Neutrophil (primary cell): ENCODE measurements at regions not wholly inside any gene's neighbourhood (a gene's known extent, or its start where the extent isn't known, plus 50 kb on each side); places are given as distances from the start of the nearest gene placed in this dataset.
"Not testable (repeated sequence)": the region's sequence is repeated elsewhere in the genome, so short reads cannot be mapped to it uniquely, and the experiment has no call there.

ENCODE experiments used
- H3K27ac ChIP-seq: fragments of 200-600 bp; sonication (generic); 2 replicates; pipeline ENCODE4 v1.5.1; 2016; ENCODE audit warnings: mild to moderate bottlenecking, moderate library complexity
- H3K27me3 ChIP-seq: fragments of 200-600 bp; sonication (generic); 2 replicates; pipeline ENCODE4 v1.6.0; 2016; ENCODE audit warnings: mild to moderate bottlenecking
- H3K36me3 ChIP-seq: fragments of 200-600 bp; sonication (generic); 2 replicates; pipeline ENCODE4 v1.5.1; 2017
- H3K4me1 ChIP-seq, 2 experiments: fragments of 200-600 bp in 1 of 2; sonication (generic) in 1 of 2; 1 replicate in 1 of 2; 2 replicates in 1 of 2; pipeline versions ENCODE4 v1.5.1 to v1.6.1; 2013 to 2016; ENCODE audit warnings: low read depth in 1 of 2, low read length in 1 of 2, mild to moderate bottlenecking in 1 of 2, moderate library complexity in 1 of 2; ENCODE audit not compliant: control insufficient read depth in 1 of 2, insufficient read depth in 1 of 2
- H3K4me3 ChIP-seq, 2 experiments: fragments of 200-600 bp in 1 of 2; sonication (generic) in 1 of 2; 1 replicate in 1 of 2; 2 replicates in 1 of 2; pipeline ENCODE4 v1.5.1; 2013 to 2016; ENCODE audit warnings: low read depth in 1 of 2, low read length in 1 of 2, mild to moderate bottlenecking in 1 of 2, moderate library complexity in 1 of 2
- H3K9me3 ChIP-seq: fragments of 200-600 bp; sonication (generic); 2 replicates; pipeline ENCODE4 v1.5.1; 2016
- TF ChIP-seq, protein P1 (sequence below): fragments of 200-600 bp; sonication (generic); IDR thresholded peaks from 2 replicates; pipeline ENCODE4 v1.5.1; 2016; ENCODE audit warnings: antibody characterized with exemption

DNA sequence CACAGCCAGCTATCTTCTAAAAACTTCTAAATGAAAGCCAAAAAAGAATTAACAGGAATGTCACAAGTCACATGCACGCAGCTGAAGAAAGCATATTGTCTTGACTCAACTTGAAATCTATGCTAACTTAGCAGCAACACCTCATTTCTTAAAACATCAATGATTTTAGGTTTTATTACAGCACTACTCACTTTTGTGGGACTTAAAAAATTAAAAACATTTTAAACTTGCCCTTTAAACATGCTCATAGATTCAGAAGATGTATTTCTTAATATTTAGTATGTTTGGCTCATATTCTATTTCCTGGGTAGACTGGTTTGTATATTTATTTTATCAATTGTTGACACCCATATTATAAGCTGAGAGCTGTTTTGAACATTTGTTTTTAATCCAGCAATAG, 279.4 kb downstream of the NKX6-1 start:
- Histone ChIP-seq H3K4me1 (no peaks in the 10 kb centered on the region), H3K27me3 (no peaks in the 10 kb centered on the region), H3K4me3 (no peak overlapping the region), H3K27ac (no peak overlapping the region), H3K36me3 (no peaks in the 10 kb centered on the region), H3K9me3 (no peaks in the 10 kb centered on the region)
- TF ChIP-seq, protein P1, sequence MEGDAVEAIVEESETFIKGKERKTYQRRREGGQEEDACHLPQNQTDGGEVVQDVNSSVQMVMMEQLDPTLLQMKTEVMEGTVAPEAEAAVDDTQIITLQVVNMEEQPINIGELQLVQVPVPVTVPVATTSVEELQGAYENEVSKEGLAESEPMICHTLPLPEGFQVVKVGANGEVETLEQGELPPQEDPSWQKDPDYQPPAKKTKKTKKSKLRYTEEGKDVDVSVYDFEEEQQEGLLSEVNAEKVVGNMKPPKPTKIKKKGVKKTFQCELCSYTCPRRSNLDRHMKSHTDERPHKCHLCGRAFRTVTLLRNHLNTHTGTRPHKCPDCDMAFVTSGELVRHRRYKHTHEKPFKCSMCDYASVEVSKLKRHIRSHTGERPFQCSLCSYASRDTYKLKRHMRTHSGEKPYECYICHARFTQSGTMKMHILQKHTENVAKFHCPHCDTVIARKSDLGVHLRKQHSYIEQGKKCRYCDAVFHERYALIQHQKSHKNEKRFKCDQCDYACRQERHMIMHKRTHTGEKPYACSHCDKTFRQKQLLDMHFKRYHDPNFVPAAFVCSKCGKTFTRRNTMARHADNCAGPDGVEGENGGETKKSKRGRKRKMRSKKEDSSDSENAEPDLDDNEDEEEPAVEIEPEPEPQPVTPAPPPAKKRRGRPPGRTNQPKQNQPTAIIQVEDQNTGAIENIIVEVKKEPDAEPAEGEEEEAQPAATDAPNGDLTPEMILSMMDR: no peak

DNA sequence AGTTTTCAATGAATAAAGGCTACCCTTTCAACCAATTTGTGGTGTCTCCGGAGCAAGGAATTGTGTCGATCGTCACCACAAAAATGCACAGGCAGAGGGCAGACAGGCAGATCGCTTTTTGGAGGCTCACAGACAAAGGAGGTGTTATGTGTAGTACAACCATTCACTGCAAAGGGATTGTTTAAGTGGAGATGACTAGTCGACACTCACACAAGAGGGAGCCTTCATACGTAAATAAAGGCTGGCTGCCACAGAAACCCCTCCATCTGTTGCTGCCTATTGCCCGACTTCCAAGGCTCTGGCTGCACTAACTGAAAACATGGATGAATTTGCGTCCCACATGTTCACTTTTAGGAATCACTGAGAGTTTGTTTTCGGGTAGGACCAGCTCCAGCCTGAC, 281.1 kb downstream of the NKX6-1 start:
- no peaks in the 10 kb centered on the region for H3K36me3 ChIP-seq
- H3K4me1 ChIP-seq: no peaks in the 10 kb centered on the region
- TF ChIP-seq, protein P1: no peak
- H3K27ac ChIP-seq: no peak overlapping the region
- no peak overlapping the region for H3K4me3 ChIP-seq
- no peaks in the 10 kb centered on the region for H3K27me3 ChIP-seq
- no peaks in the 10 kb centered on the region for H3K9me3 ChIP-seq

DNA sequence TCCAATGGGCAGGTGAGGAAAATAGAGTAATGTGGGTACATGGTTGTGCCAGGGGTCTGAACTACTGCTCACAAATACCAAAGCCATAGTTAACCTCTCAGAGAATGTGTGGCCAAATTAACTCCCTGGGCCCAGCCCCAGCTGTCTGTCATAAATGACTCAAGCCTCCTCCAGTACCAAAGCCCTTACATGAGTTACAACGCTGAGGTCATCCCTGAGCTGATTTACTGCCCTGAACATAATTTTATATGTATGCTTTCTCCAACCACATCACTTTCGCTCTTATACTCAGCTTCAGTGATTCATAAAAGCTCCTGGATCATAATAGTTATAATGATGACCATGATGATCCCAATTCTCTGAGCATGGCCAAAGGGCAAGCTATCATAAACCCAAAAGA, 283.9 kb downstream of the NKX6-1 start:
- no peak overlapping the region for H3K4me3 ChIP-seq
- H3K36me3 ChIP-seq: no peaks in the 10 kb centered on the region
- H3K9me3 ChIP-seq: no peaks in the 10 kb centered on the region
- H3K4me1 ChIP-seq: no peaks in the 10 kb centered on the region
- TF ChIP-seq, protein P1: no peak
- H3K27me3 ChIP-seq: no peaks in the 10 kb centered on the region
- H3K27ac ChIP-seq: no peak overlapping the region

DNA sequence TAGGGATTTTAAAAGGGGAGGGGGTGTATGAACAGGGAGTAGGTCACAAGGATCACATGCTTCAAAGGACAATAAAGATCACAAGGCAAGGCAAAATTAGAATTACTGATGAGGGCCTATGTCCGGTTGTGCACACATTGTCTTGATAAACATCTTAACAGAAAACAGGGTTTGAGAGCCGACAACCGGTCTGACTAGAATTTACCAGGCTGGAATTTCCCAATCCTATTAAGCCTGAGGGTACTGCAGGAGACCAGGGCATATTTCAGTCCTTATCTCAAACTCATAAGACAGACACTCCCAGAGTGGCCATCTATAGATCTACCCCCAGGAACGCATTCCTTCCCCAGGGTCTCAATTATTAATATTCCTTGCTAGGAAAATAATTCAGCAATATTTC, 292.9 kb downstream of the NKX6-1 start:
- not testable (repeated sequence) for H3K4me3 ChIP-seq, H3K9me3 ChIP-seq, H3K27me3 ChIP-seq, H3K27ac ChIP-seq, H3K36me3 ChIP-seq, H3K4me1 ChIP-seq

DNA sequence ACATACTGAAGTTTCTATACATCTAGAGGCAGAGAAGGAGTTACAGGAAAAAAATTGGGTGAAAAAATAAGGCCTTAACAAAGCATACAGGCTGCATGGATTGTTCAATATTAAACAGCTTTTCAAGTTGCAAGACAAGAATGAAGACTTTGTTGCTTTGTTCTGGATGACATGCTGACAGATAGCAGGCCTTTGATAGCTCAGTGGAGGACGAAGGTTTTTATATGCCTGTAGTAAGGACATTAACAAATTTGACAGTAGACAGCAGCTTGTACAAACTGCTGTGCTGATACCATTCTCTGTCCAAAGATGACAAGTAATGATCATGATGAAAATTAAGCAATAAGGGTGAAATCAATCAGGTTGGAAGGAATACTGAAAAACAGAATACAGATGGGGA, 309.9 kb downstream of the NKX6-1 start:
- H3K4me1 ChIP-seq: no peaks in the 10 kb centered on the region
- H3K4me3 ChIP-seq: no peak overlapping the region
- no peak overlapping the region for H3K27ac ChIP-seq
- no peaks in the 10 kb centered on the region for H3K36me3 ChIP-seq
- TF ChIP-seq, protein P1: no peak
- H3K9me3 ChIP-seq: no peaks in the 10 kb centered on the region
- H3K27me3 ChIP-seq: no peaks in the 10 kb centered on the region

DNA sequence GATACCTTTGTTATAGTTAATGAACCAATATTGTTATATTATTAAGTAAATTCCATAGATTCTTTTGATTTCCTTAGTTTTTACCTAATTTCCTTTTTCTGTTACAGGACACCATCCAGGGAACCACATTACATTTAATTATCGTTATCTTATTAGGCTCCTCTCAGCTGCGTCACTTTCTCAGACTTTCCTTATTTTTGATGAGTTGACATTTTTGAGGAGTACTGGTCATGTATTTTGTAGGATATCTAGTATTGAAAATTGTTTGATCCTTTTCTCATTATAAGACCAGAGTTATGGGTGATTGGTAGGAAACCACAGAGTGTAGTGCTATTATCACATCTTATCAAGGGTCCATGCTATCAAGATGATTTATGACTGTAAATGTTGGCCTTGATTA, 319.7 kb downstream of the NKX6-1 start:
- Histone ChIP-seq H3K4me1 (no peaks in the 10 kb centered on the region), H3K27ac (no peak overlapping the region), H3K9me3 (no peaks in the 10 kb centered on the region), H3K27me3 (no peaks in the 10 kb centered on the region), H3K36me3 (no peaks in the 10 kb centered on the region), H3K4me3 (no peak overlapping the region)
- TF ChIP-seq, protein P1: no peak
